ENCODE measurements at regions not wholly inside any gene's neighbourhood (a gene's known extent, or its start where the extent isn't known, plus 50 kb on each side); places are given as distances from the start of the nearest gene placed in this dataset.

DNA sequence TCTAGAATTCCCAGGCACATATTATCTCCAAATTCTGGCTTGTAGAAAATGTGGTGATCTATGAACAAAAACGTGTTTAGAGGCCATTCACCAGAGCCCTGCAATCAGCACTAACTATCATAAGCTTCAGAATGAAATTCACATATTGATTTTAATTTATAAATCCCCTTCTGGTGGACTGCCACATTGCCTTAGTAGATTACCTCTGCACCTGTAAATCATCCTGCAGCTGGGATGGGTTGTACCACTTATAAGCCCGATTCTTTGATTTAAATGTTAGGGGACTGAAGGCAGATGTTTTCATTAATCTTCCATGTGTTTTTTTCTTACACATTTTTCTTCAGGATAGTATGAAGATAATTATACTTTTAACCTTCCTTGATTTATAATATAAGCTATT, 140.7 kb upstream of the PTPRD start:
- TF ChIP-seq, protein P1, sequence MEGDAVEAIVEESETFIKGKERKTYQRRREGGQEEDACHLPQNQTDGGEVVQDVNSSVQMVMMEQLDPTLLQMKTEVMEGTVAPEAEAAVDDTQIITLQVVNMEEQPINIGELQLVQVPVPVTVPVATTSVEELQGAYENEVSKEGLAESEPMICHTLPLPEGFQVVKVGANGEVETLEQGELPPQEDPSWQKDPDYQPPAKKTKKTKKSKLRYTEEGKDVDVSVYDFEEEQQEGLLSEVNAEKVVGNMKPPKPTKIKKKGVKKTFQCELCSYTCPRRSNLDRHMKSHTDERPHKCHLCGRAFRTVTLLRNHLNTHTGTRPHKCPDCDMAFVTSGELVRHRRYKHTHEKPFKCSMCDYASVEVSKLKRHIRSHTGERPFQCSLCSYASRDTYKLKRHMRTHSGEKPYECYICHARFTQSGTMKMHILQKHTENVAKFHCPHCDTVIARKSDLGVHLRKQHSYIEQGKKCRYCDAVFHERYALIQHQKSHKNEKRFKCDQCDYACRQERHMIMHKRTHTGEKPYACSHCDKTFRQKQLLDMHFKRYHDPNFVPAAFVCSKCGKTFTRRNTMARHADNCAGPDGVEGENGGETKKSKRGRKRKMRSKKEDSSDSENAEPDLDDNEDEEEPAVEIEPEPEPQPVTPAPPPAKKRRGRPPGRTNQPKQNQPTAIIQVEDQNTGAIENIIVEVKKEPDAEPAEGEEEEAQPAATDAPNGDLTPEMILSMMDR (IDR thresholded peaks at IDR 0.05): no peak

DNA sequence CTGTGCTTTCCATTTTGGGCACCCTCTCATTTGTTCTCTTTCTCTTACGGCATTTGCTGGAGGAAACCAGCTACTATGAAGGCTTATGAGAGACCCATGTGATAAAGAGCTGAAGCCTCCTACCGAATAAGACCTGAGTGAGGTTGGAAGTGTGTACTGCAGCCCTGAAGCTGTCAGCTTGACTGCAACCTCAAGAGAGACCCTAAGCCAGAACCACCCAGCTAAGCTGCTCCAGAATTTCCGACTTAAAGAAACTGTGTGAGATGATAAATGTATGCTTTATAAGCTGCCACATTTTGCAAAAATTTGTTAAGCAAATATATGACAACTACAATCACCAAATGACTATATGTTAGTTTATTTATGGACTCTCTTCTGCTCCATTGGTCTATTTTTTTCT, 151.7 kb upstream of the PTPRD start:
- TF ChIP-seq, protein P1 (IDR thresholded peaks at IDR 0.05): no peak

DNA sequence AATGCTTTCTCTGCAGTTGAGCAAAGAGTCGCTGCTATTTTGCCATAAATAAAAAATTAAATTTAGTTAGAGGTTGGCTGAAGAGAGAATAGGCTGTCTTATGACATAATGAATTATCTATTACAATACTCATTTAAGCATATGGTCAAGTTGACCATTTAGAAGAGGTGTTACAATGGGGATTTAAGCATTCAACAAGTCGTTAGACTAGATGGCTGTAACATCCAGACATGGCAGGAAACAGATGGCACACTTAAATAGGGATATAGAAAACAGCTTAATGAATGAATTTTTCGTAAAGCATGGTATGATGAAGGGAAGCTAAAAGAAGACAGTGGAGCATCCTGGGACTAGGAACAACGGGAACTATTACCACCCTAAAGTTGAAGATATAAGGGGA, 160.3 kb upstream of the PTPRD start:
- TF ChIP-seq, protein P1 (IDR thresholded peaks at IDR 0.05): no peak

DNA sequence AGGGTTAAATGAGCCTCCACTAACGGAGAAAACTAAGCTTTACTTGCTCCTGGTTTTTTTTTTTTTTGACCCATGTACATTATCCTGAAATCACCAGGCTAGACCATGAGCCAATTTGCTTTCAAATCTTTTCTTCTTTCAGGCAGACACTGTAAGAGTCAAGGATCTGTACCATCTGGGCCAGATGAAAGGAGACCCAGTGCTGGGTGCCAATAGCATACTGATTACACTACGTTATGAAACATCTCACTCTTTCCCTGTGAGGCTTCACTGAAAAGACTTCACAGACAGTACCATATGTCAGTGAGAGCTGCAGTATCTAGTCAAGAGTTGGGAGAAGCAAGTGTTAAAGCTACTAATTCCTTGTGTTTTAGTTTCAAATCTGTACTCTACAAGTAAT, 161.2 kb upstream of the PTPRD start:
- TF ChIP-seq, protein P1 (IDR thresholded peaks at IDR 0.05): no peak

DNA sequence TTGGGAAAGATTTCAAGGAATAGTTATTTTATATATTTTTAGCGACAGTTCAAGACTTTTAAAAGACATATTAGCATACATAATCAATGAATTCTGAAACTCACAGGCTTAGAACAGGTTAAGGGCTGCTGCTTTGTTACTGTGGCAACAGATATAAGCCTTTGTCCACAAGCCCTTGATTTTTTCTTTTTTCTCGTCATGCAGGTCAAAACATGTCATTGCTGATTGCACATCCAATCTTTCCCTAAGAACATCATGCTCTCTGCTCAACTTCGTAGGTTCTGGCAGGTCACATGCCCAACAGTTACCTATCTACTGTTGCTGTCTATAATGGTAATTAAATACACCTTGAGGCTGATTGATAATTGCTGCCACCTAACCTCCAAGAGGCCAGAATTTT, 172.5 kb upstream of the PTPRD start:
- TF ChIP-seq, protein P1 (IDR thresholded peaks at IDR 0.05): no peak

DNA sequence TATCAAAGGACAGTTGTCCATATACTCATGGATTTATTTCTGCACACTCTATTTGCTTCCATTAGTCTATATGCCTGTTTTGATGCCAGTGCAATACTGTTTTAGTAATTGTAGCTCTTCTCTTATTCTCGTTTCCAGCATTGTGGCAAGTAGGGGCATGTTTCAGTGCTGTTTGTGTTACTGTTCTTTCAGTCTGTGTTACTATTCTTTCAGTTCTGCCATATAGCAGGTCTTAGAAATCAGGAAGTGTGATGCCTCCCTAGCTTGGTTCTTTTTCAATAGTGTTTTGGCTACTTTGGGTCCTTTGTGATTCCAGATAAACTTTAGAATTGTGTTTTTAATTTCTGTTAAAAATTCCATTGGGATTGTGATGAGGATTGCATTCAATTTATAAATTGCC, 180.5 kb upstream of the PTPRD start:
- TF ChIP-seq, protein P1 (IDR thresholded peaks at IDR 0.05): no peak

DNA sequence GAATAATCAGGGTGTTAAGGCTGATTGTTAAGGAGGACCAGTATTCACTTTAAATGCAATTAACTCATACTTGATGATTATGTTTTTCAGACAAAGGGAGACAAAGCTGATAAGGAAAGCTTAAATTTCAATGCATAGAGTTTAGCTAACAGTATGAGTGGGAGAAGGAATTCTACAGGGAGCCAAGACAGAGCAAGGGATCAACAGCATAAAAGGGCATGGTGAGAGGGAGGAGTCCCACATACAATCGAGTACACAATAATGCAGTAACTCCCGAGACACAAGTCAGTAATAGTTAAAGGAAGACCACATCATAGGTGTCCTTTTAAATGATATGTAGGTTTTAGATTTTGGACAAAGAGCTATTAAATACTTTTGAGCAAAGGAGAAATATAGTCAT, 191.7 kb upstream of the PTPRD start:
- TF ChIP-seq, protein P1 (IDR thresholded peaks at IDR 0.05): no peak

DNA sequence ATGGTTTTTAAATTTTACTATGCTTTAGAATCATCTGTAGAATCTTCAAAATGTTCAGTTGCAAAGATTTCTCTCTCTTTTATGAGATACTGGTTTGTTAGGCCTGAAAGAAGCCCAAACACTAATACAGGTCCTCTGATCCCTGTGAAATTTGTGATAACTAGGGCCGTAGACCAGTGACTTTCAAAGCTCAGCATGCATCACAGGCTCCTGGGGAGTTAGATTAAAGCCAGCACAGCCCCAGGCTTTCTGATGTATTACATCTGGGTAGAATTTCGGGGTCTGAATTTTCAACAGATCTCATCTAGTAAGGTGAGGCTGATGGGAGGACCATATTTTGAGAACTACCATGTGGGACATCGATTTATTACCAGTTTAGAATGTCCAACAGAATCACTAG, 194.1 kb upstream of the PTPRD start:
- TF ChIP-seq, protein P1 (IDR thresholded peaks at IDR 0.05): no peak
